RWPE2 (cell line): ENCODE measurements at regions not wholly inside any gene's neighbourhood (a gene's known extent, or its start where the extent isn't known, plus 50 kb on each side); places are given as distances from the start of the nearest gene placed in this dataset.

Experiments used
- ATAC-seq: fragments of 200-7000 bp; cut with Tn5 transposase; 3 replicates; pipeline ENCODE4 v1.9.1; 2021; ENCODE audit warnings: low read depth
- DNase-seq: peaks from one replicate; pipeline ENCODE4 v3.0.0-alpha.2; 2020; ENCODE audit warnings: low spot score
- H3K27ac ChIP-seq: fragments of 450-650 bp; 2 replicates; pipeline ENCODE4 v1.5.1; 2017; ENCODE audit warnings: mild to moderate bottlenecking; ENCODE audit not compliant: poor library complexity, severe bottlenecking
- H3K27me3 ChIP-seq: fragments of 250-450 bp; sonication (Bioruptor Pico); 2 replicates; pipeline ENCODE4 v1.5.1; 2021; ENCODE audit warnings: mild to moderate bottlenecking, moderate library complexity; ENCODE audit not compliant: insufficient read depth, poor library complexity, severe bottlenecking
- H3K36me3 ChIP-seq: fragments of 250-450 bp; sonication (Bioruptor Pico); 2 replicates; pipeline ENCODE4 v1.5.1; 2020; ENCODE audit warnings: low read depth, mild to moderate bottlenecking, moderate library complexity
- H3K4me1 ChIP-seq: fragments of 250-450 bp; sonication (Bioruptor Pico); 2 replicates; pipeline ENCODE4 v1.5.1; 2021; ENCODE audit warnings: mild to moderate bottlenecking, moderate library complexity; ENCODE audit not compliant: insufficient read depth, poor library complexity, severe bottlenecking
- H3K4me3 ChIP-seq: fragments of 250-450 bp; sonication (Bioruptor Pico); 2 replicates; pipeline ENCODE4 v1.5.1; 2021; ENCODE audit warnings: mild to moderate bottlenecking, moderate library complexity; ENCODE audit not compliant: severe bottlenecking
- H3K9me3 ChIP-seq: fragments of 250-450 bp; sonication (Bioruptor Pico); 2 replicates; pipeline ENCODE4 v1.5.1; 2021; ENCODE audit warnings: mild to moderate bottlenecking, moderate library complexity; ENCODE audit not compliant: severe bottlenecking
- TF ChIP-seq, protein P1 (sequence below): fragments of 450-650 bp; IDR thresholded peaks from one replicate; pipeline ENCODE4 v1.5.1; 2017; ENCODE audit warnings: mild to moderate bottlenecking, moderate library complexity; ENCODE audit not compliant: poor library complexity, severe bottlenecking

DNA sequence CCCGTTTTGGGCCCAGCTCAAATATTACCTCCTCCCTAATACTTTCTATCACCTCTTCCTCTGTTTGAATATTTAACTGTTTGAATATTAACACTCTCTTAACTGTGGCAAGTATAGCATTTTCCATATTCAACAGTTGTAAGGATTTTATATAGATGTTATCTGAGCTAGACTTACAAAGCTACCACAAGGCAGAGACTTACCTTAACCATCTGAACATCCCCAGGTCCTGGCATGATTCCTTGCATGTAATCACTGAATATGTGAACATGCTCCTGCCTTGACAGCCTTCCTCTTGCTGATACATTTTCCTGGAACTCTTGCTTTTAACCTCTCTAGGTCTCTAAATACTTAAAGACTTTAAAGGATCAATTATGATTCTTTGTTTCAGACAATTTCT lies 182.4 kb downstream of the MCHR2 start:
- DNase-seq, result no peak
- no peak for ATAC-seq
- no peak overlapping the region for H3K27ac ChIP-seq
- TF ChIP-seq, protein P1, sequence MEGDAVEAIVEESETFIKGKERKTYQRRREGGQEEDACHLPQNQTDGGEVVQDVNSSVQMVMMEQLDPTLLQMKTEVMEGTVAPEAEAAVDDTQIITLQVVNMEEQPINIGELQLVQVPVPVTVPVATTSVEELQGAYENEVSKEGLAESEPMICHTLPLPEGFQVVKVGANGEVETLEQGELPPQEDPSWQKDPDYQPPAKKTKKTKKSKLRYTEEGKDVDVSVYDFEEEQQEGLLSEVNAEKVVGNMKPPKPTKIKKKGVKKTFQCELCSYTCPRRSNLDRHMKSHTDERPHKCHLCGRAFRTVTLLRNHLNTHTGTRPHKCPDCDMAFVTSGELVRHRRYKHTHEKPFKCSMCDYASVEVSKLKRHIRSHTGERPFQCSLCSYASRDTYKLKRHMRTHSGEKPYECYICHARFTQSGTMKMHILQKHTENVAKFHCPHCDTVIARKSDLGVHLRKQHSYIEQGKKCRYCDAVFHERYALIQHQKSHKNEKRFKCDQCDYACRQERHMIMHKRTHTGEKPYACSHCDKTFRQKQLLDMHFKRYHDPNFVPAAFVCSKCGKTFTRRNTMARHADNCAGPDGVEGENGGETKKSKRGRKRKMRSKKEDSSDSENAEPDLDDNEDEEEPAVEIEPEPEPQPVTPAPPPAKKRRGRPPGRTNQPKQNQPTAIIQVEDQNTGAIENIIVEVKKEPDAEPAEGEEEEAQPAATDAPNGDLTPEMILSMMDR, result no peak
- no peaks in the 10 kb centered on the region for H3K9me3 ChIP-seq
- no peaks in the 10 kb centered on the region for H3K36me3 ChIP-seq
- H3K4me3 ChIP-seq, result no peak overlapping the region
- no peaks in the 10 kb centered on the region for H3K27me3 ChIP-seq
- no peaks in the 10 kb centered on the region for H3K4me1 ChIP-seq

DNA sequence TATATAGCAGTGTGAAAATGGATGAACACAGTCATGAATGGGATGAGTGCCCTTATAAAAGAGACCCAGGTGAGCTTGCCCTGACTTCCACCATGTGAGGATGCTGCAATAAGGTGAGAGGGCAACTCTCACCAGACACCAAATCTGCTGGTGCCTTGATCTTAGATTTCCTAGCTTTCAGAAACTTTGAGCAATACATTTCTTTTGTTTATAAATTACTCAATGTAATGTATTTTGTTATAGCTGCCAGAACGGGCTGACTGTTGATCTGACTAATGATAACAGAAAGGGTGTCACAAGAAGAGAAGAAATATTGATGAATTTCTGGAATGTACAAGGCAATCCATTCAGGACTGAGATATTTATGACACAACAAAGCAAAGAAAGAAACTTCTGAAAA lies 180.5 kb downstream of the MCHR2 start:
- Histone ChIP-seq H3K36me3 (no peaks in the 10 kb centered on the region), H3K9me3 (no peaks in the 10 kb centered on the region), H3K27ac (no peak overlapping the region), H3K4me3 (no peak overlapping the region), H3K4me1 (no peaks in the 10 kb centered on the region), H3K27me3 (no peaks in the 10 kb centered on the region)
- ATAC-seq, result no peak
- TF ChIP-seq, protein P1, result no peak
- no peak for DNase-seq

DNA sequence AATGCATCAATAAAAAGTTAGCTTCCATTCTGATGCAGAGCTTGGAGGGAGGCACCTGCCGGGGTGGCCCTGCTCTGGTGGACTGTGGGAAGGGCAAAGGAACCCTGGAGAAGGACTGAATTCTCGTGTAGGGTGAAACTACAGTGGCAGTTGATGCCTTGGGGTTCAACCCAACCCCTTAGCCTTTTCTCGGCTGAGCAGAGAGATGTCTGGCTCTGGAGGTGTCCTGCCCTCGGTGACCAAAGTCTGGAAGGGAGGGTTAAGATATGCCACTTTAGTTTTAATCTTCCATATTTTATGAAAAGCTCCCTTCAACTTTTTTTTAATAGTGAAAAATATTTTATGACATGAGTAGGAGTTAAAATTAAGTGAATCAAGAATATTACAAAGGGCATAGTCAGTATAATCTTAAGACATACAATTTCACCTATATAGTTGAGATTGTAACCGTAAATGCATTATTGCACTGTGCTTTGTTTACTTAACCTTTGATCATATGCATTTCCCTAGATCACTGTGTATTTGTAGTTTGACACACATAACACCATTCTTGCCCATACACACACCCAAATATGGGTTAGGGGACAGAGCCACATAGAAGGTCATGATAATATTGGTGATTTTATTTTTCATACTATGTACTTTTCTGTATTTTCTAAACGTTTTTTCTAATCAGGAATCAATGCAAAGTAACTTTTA lies 179.6 kb downstream of the MCHR2 start:
- Histone ChIP-seq H3K4me3 (no peak overlapping the region), H3K36me3 (no peaks in the 10 kb centered on the region), H3K4me1 (no peaks in the 10 kb centered on the region), H3K27me3 (no peaks in the 10 kb centered on the region), H3K9me3 (no peaks in the 10 kb centered on the region), H3K27ac (no peak overlapping the region)
- TF ChIP-seq, protein P1, result no peak
- DNase-seq (no peak), ATAC-seq (no peak)

DNA sequence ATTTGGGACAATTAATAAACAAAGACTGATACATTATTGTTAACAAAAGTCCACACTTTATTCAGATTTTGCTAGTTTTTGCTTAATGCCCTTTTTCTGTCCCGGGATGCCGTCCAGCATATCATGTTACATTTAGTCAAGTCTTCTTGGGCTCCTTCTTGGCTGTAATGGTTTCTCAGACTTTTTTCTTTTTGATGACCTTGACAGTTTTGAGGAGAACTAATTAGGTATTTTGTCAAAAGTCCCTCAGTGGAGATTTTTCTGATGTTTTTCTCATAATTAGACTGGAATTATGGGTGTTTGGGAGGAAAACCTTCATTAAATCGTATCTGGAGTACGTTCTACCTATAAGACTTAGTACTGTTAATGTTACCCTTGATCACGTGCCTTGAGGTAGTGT lies 177.2 kb downstream of the MCHR2 start:
- no peak for ATAC-seq
- no peaks in the 10 kb centered on the region for H3K4me1 ChIP-seq

DNA sequence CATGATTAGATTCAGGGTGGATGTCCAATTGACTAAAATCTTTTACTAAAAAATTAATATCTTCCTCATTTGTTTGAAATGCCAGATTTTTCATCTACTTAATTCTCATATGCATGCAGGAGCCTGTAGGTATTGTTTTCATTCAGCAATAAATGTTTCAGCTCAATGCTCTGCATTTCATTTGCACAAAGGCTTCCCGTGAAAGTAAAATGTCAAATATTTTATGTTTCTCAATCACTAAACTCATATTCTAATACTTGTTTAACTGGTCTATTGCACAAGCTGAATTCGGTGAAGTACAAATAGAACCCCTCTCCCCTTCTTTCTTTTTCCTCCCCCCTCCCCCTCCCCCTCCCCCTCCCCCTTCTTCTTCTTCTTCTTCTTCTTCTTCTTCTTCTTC lies 175.9 kb downstream of the MCHR2 start:
- DNase-seq, result no peak
- Histone ChIP-seq H3K4me3 (no peak overlapping the region), H3K4me1 (no peaks in the 10 kb centered on the region), H3K27ac (no peak overlapping the region), H3K9me3 (no peaks in the 10 kb centered on the region), H3K27me3 (no peaks in the 10 kb centered on the region), H3K36me3 (no peaks in the 10 kb centered on the region)
- ATAC-seq, result no peak
- TF ChIP-seq, protein P1, result no peak

More for the DNA sequence above, 177.2 kb downstream of the MCHR2 start:
- H3K4me3 ChIP-seq, result no peak overlapping the region
- no peak for DNase-seq
- H3K9me3 ChIP-seq, result no peaks in the 10 kb centered on the region
- H3K36me3 ChIP-seq, result no peaks in the 10 kb centered on the region
- H3K27ac ChIP-seq, result no peak overlapping the region
- no peaks in the 10 kb centered on the region for H3K27me3 ChIP-seq
- TF ChIP-seq, protein P1, result no peak
